Large intestine (tissue), 3 donors: ENCODE measurements at regions not wholly inside any gene's neighbourhood (a gene's known extent, or its start where the extent isn't known, plus 50 kb on each side); places are given as distances from the start of the nearest gene placed in this dataset.
"Not testable (repeated sequence)": the region's sequence is repeated elsewhere in the genome, so short reads cannot be mapped to it uniquely, and the experiment has no call there.

Source experiments
- DNase-seq, 2 donors: peaks; one replicate each; pipeline versions ENCODE4 v3.0.0 to v3.0.0-alpha.2; 2013
- H3K27ac ChIP-seq: one replicate; pipeline ENCODE4 v1.5.1; 2013; ENCODE audit warnings: low read length
- H3K27me3 ChIP-seq: 2 replicates; pipeline ENCODE4 v1.6.1; 2013; ENCODE audit warnings: low read length; ENCODE audit not compliant: control insufficient read depth, insufficient read depth
- H3K36me3 ChIP-seq: 2 replicates; pipeline ENCODE4 v1.6.1; 2013; ENCODE audit warnings: low read length; ENCODE audit not compliant: control insufficient read depth, insufficient read depth
- H3K4me1 ChIP-seq: one replicate; pipeline ENCODE4 v1.6.1; 2013; ENCODE audit warnings: low read length; ENCODE audit not compliant: control insufficient read depth, insufficient read depth
- H3K4me3 ChIP-seq: one replicate; pipeline ENCODE4 v1.5.1; 2013; ENCODE audit warnings: low read length
- H3K9me3 ChIP-seq: one replicate; pipeline ENCODE4 v1.6.1; 2013; ENCODE audit warnings: mild to moderate bottlenecking, low read depth, low read length, moderate library complexity; ENCODE audit not compliant: control insufficient read depth
- WGBS: methylation state at CpG from one replicate; pipeline ENCODE4 v1.1.5; 2013; ENCODE audit warnings: low lambda C conversion rate; ENCODE audit not compliant: insufficient coverage; 5-methylcytosine and 5-hydroxymethylcytosine counted together

DNA sequence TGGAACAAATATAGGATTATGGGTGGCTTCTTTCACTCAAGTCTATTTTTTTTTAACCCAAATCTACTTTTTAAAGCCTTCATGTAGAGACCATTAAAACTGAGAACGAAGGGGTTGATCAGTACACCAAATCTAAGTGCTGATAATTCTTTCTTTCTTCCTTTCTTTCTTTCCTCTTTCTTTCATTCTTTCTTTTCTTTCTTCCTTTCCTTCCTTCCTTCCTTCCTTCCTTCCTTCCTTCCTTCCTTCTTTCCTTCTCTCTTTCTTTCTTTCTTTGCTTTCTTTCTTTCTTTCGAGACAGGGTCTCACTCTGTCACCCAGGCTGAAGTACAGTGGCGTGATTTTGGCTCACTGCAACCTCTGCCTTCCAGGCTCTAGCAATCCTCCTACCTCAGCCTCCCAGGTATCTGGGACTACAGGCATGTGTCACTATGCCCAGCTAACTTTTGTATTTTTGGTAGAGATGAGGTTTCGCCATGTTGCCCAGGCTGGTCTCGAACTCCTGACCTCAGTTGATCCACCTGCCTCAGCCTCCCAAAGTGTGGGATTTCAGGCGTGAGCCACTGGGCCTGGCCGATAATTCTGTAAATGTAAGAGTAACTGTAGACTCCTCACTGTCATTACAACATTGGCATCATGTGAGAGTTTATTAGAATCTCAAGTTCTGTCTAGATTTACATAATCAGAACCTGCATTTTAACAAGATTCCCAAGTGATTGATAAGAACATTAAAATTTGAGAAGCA lies 236.4 kb downstream of the TFEC start:
- WGBS = 70% methylated on average over 1 of the region's 7 CpGs
- H3K9me3 ChIP-seq = peaks cover 5% of the 10 kb centered on the region

DNA sequence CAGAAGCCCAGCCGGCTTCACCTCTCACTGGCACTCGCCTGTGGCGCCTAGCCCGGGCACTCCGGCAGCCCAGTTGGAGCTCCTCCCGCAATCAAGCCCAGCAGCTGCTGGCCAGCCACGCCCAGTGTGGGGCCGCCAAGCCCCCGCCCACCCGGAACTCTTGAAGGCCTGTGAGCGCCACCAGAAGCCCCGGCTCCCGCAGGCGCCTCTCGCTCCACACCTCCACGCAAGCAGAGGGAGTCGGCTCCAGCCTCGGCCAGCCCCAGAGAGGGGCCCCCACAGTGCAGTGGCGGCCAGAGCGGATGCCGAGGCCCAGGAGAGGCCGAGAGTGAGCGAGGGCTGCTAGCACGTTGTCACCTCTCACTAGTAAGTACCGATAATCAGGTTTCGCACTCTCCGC lies 240.7 kb downstream of the TFEC start:
- no peak overlapping the region for H3K27ac ChIP-seq
- H3K36me3 ChIP-seq = no peaks in the 10 kb centered on the region
- H3K9me3 ChIP-seq = peaks cover 5% of the 10 kb centered on the region
- H3K4me1 ChIP-seq = no peaks in the 10 kb centered on the region
- DNase-seq = no peak
- no peak overlapping the region for H3K4me3 ChIP-seq
- no peaks in the 10 kb centered on the region for H3K27me3 ChIP-seq
- no CpG with 5 or more reads among the region's 27 CpGs for WGBS

More for the DNA sequence above, 236.4 kb downstream of the TFEC start:
- Histone ChIP-seq H3K4me3 (no peak overlapping the region), H3K4me1 (no peaks in the 10 kb centered on the region), H3K27me3 (no peaks in the 10 kb centered on the region), H3K27ac (no peak overlapping the region), H3K36me3 (no peaks in the 10 kb centered on the region)
- DNase-seq = no peak

GRCh38 chr7:115789473-115789872 lies 241.1 kb downstream of the TFEC start:
- not testable (repeated sequence) for H3K27me3 ChIP-seq, H3K4me1 ChIP-seq, H3K4me3 ChIP-seq, DNase-seq, H3K27ac ChIP-seq, H3K9me3 ChIP-seq, H3K36me3 ChIP-seq
- no CpG with 5 or more reads among the region's 3 CpGs for WGBS

DNA sequence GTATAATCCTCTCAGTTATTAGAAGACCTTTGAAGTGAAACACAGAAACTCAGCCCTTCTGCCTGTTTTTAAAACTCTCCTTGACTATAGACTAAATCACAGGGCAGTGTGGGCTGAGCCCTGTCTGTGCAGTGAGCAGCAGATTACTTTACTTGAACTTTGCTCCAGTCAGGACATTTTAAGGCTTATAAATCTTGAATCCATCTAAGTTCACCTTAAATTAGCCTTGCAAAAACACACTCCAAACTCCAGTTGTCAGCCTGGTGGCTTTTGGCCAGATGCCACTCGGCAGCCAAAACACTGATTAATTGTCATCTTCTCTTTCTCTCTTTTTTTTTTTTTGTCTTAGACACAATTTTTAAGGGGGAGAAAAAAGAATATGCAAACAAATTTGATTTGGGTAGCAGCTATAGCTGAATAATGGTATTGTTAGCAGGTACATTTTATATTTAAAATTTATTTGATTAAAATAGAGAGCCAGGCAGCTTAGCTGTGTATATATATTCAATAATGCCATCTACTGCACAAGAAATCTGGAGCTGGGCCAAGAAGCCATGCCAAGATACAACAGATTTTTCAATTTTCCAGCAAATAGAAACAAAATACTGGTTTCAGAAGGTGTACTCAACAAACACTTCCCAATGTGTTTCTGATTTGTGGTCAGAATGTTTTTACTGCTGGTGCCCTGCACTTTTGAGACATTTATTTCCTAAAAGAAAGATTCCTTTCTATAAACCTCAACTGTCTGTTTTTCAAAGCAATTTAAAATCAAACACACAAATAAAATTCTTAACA lies 247.7 kb downstream of the TFEC start:
- Histone ChIP-seq H3K36me3 (no peaks in the 10 kb centered on the region), H3K4me1 (no peaks in the 10 kb centered on the region), H3K4me3 (no peak overlapping the region), H3K9me3 (no peaks in the 10 kb centered on the region), H3K27ac (no peak overlapping the region), H3K27me3 (no peaks in the 10 kb centered on the region)
- peak; percentile 2 to 19 for DNase-seq
- WGBS = no CpG with 5 or more reads among the region's 1 CpG

- no peak for DNase-seq
- H3K27me3 ChIP-seq = no peaks in the 10 kb centered on the region
Observed at GRCh38 chr7:115779561-115779960, 251.0 kb downstream of the TFEC start.

DNA sequence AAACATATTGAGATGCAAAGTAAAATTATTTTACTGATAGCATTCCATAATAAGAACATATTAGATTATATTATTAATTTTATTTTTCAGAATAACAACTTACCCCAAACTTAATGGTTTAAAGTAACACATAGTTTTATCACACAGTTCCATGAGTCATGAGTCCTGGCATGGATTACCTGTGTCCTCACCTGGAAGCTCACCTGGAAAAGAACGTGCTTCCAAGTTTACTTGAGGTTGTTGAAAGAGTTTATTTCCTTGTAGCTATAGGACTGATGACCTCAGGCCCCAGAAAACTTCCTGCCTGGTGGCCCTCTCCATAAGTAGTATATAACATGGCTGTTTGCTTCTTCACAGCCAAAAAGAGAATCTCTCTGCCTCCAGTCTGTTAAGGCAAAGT lies 254.6 kb downstream of the TFEC start:
- Histone ChIP-seq H3K4me3 (no peak overlapping the region), H3K4me1 (no peaks in the 10 kb centered on the region), H3K27me3 (no peaks in the 10 kb centered on the region), H3K27ac (no peak overlapping the region), H3K36me3 (no peaks in the 10 kb centered on the region), H3K9me3 (no peaks in the 10 kb centered on the region)
- WGBS = no CpG with 5 or more reads among the region's 1 CpG
- DNase-seq = peak in 1 of 2 donors; percentile 4

More at GRCh38 chr7:115779561-115779960, 251.0 kb downstream of the TFEC start:
- H3K27ac ChIP-seq = no peak overlapping the region
- no peaks in the 10 kb centered on the region for H3K9me3 ChIP-seq
- no peak overlapping the region for H3K4me3 ChIP-seq
- no peaks in the 10 kb centered on the region for H3K4me1 ChIP-seq
- H3K36me3 ChIP-seq = no peaks in the 10 kb centered on the region

- Histone ChIP-seq H3K4me1 (no peaks in the 10 kb centered on the region), H3K9me3 (no peaks in the 10 kb centered on the region), H3K27me3 (no peaks in the 10 kb centered on the region), H3K36me3 (no peaks in the 10 kb centered on the region), H3K27ac (no peak overlapping the region), H3K4me3 (no peak overlapping the region)
- 92% methylated on average over 3 of the region's 8 CpGs for WGBS
- no peak for DNase-seq
Observed at GRCh38 chr7:115763347-115763746, 267.2 kb downstream of the TFEC start.

DNA sequence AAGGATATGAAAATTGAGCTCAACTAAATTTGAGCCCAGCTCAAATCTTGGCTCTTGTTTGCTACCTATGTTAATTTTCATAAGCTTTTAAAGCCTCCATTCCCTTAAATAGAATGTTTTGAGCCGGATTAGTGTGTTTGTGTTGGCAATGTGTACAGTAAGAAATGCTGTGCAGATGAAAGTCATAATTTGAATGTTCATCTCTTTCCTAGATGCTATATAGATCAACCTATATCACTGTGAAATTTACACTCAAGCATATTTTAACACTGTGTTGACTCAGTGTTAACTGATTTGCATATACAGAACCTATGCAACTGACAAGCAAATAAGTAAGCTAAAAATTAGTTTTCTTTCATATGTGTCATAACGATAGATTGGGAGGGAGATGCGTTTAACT lies 272.5 kb downstream of the TFEC start:
- WGBS = 90% methylated on average over 3 of the region's 3 CpGs
- H3K27ac ChIP-seq = no peak overlapping the region
- H3K27me3 ChIP-seq = no peaks in the 10 kb centered on the region
- no peak for DNase-seq
- H3K9me3 ChIP-seq = no peaks in the 10 kb centered on the region
- no peaks in the 10 kb centered on the region for H3K4me1 ChIP-seq
- no peak overlapping the region for H3K4me3 ChIP-seq
- no peaks in the 10 kb centered on the region for H3K36me3 ChIP-seq

DNA sequence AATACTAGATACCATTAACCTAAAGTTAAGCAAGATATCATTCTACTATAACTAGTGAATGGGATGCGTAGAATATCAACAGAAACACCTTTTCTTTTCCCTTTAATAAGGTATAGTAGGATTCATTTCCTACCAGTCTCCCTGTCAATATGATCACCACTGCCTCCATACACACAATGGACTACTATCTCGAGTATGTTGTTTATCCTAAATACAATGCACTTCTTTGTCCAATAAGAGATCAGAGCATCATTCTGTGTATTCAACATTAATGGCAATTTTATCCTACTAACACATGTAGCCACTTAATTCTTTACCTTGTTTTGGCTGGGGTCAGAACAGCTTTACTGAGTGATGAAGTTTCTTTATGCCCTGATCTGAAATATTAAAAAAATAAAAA lies 276.3 kb downstream of the TFEC start:
- Histone ChIP-seq H3K4me1 (no peaks in the 10 kb centered on the region), H3K27me3 (no peaks in the 10 kb centered on the region), H3K4me3 (no peak overlapping the region), H3K27ac (no peak overlapping the region), H3K36me3 (no peaks in the 10 kb centered on the region), H3K9me3 (no peaks in the 10 kb centered on the region)
- WGBS = no CpG with 5 or more reads among the region's 2 CpGs
- no peak for DNase-seq

DNA sequence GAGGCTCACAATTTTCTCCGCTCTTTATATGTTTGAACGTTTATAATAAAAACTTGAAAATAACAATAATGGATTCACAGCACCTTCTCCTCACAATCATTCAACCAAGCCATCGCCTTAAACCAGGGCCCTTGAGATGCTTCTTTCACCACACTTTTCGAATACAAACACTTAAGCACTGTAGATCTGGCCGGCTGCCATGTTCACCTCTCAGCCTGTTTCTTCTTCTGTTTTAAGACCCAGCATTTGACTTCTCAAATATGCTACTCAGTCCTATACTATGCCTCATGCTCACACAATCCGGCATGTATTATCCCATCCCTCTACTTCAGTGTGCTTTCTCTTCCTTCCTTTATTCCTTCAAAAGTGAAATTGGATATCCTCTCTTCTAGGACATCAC lies 280.6 kb downstream of the TFEC start:
- no peak for DNase-seq
- no peaks in the 10 kb centered on the region for H3K36me3 ChIP-seq
- no peaks in the 10 kb centered on the region for H3K9me3 ChIP-seq
- no peak overlapping the region for H3K27ac ChIP-seq
- H3K27me3 ChIP-seq = no peaks in the 10 kb centered on the region
- WGBS = 90% methylated on average over 2 of the region's 6 CpGs
- H3K4me3 ChIP-seq = no peak overlapping the region
- no peaks in the 10 kb centered on the region for H3K4me1 ChIP-seq
